CD4-positive, alpha-beta memory T cell (primary cell): ENCODE measurements at regions not wholly inside any gene's neighbourhood (a gene's known extent, or its start where the extent isn't known, plus 50 kb on each side); places are given as distances from the start of the nearest gene placed in this dataset.

Experiments
- CTCF ChIA-PET: fragments of 350-600 bp; sonication (Branson Sonifier 250); formaldehyde crosslinking; loops from one replicate; lab custom pipeline; 2021; ENCODE audit warnings: inconsistent platforms; ENCODE audit not compliant: partially characterized antibody; lab: Charles Lee
- POLR2A ChIA-PET: fragments of 350-600 bp; sonication (Branson Sonifier 250); formaldehyde crosslinking; loops from one replicate; lab custom pipeline; 2021; ENCODE audit not compliant: partially characterized antibody; lab: Charles Lee
- DNase-seq, 5 donors: peaks; one replicate each; pipeline versions ENCODE4 v3.0.0 to v3.0.0-alpha.2; 2020 to 2022; ENCODE audit warnings: mixed read lengths in 1 of 5
- H3K27ac ChIP-seq: one replicate; pipeline ENCODE4 v1.7.0; 2013; ENCODE audit warnings: low read depth, low read length
- H3K27me3 ChIP-seq: 2 replicates; pipeline ENCODE4 v1.7.0; 2013; ENCODE audit warnings: mild to moderate bottlenecking, low read length, moderate library complexity; ENCODE audit not compliant: insufficient read depth
- H3K36me3 ChIP-seq: 2 replicates; pipeline ENCODE4 v1.7.0; 2013; ENCODE audit warnings: mild to moderate bottlenecking, low read length, moderate library complexity; ENCODE audit not compliant: insufficient read depth
- H3K4me1 ChIP-seq: 2 replicates; pipeline ENCODE4 v1.7.0; 2013; ENCODE audit warnings: mild to moderate bottlenecking, low read length, moderate library complexity; ENCODE audit not compliant: insufficient read depth
- H3K4me3 ChIP-seq, 2 donors: one replicate each; pipeline ENCODE4 v1.7.0; 2013; ENCODE audit warnings: low read length in 2 of 2, mild to moderate bottlenecking in 1 of 2
- H3K9me3 ChIP-seq, 2 donors: one replicate each; pipeline ENCODE4 v1.7.0; 2013; ENCODE audit warnings: low read length in 2 of 2, control low read depth in 1 of 2; ENCODE audit not compliant: control insufficient read depth in 1 of 2
- H3K27ac Mint-ChIP-seq, 7 donors: one replicate each; pipeline ENCODE4 v1.8.0; 2020 to 2021; ENCODE audit warnings: mixed read lengths in 7 of 7, mild to moderate bottlenecking in 6 of 7, inconsistent platforms in 3 of 7, moderate library complexity in 3 of 7
- H3K27me3 Mint-ChIP-seq, 2 donors: one replicate each; pipeline ENCODE4 v1.8.0; 2020 to 2021; ENCODE audit warnings: mixed read lengths in 2 of 2
- H3K36me3 Mint-ChIP-seq, 2 donors: one replicate each; pipeline ENCODE4 v1.8.0; 2020 to 2021; ENCODE audit warnings: mixed read lengths in 2 of 2, inconsistent platforms in 1 of 2, mild to moderate bottlenecking in 1 of 2
- H3K4me1 Mint-ChIP-seq, 4 donors: one replicate each; pipeline ENCODE4 v1.8.0; 2020 to 2021; ENCODE audit warnings: mixed read lengths in 4 of 4, mild to moderate bottlenecking in 1 of 4
- H3K4me3 Mint-ChIP-seq, 8 donors: one replicate each; pipeline ENCODE4 v1.8.0; 2020 to 2021; ENCODE audit warnings: mixed read lengths in 8 of 8, mild to moderate bottlenecking in 7 of 8, moderate library complexity in 6 of 8, inconsistent platforms in 3 of 8
- H3K9me3 Mint-ChIP-seq, 8 donors: one replicate each; pipeline ENCODE4 v1.8.0; 2020 to 2021; ENCODE audit warnings: mixed read lengths in 8 of 8, mild to moderate bottlenecking in 5 of 8, inconsistent platforms in 3 of 8, moderate library complexity in 1 of 8
- intact Hi-C: fragments of 100-400 bp; cut with micrococcal nuclease; formaldehyde crosslinking; loops from one replicate; pipeline ENCODE4 v1.15.1; 2023

GRCh38 chr4:112853662-112854256 lies 195.7 kb upstream of the ANK2 start:
- no peak overlapping the region for H3K27ac ChIP-seq

GRCh38 chr4:112854420-112854819 lies 195.0 kb upstream of the ANK2 start:
- Mint-ChIP-seq H3K27ac (no peak overlapping the region), H3K27me3 (peaks cover 0 to 4% of the 10 kb centered on the region in 2 donors), H3K9me3 (peaks cover 0 to 3% (median 0%) of the 10 kb centered on the region in 8 donors), H3K36me3 (no peaks in the 10 kb centered on the region), H3K4me3 (no peak overlapping the region), H3K4me1 (no peaks in the 10 kb centered on the region)
- H3K4me3 ChIP-seq, result no peak overlapping the region
- ChIA-PET CTCF (no interaction called here), POLR2A (no interaction called here)
- H3K27ac ChIP-seq, result no peak overlapping the region
- no peaks in the 10 kb centered on the region for H3K9me3 ChIP-seq
- no peaks in the 10 kb centered on the region for H3K27me3 ChIP-seq
- no peak for DNase-seq
- no peaks in the 10 kb centered on the region for H3K36me3 ChIP-seq
- intact Hi-C loops, result no loop called here
- no peaks in the 10 kb centered on the region for H3K4me1 ChIP-seq

More at GRCh38 chr4:112853662-112854256, 195.7 kb upstream of the ANK2 start:
- Histone ChIP-seq H3K4me1 (no peaks in the 10 kb centered on the region), H3K4me3 (no peak overlapping the region), H3K9me3 (no peaks in the 10 kb centered on the region), H3K27me3 (no peaks in the 10 kb centered on the region), H3K36me3 (no peaks in the 10 kb centered on the region)
- Mint-ChIP-seq H3K36me3 (no peaks in the 10 kb centered on the region), H3K27me3 (peaks cover 0 to 4% of the 10 kb centered on the region in 2 donors), H3K4me3 (no peak overlapping the region), H3K27ac (no peak overlapping the region), H3K9me3 (peaks cover 0 to 3% (median 0%) of the 10 kb centered on the region in 8 donors), H3K4me1 (no peaks in the 10 kb centered on the region)
- CTCF ChIA-PET, result no interaction called here
- POLR2A ChIA-PET, result no interaction called here
- intact Hi-C loops, result no loop called here
- no peak for DNase-seq

GRCh38 chr4:112855058-112855457 lies 194.4 kb upstream of the ANK2 start:
- POLR2A ChIA-PET, result no interaction called here
- Mint-ChIP-seq H3K4me1 (no peaks in the 10 kb centered on the region), H3K4me3 (no peak overlapping the region), H3K36me3 (no peaks in the 10 kb centered on the region), H3K27me3 (peaks cover 1 to 7% of the 10 kb centered on the region in 2 donors), H3K27ac (no peak overlapping the region), H3K9me3 (peaks cover 0 to 3% (median 0%) of the 10 kb centered on the region in 8 donors)
- no peak for DNase-seq
- intact Hi-C loops, result no loop called here
- H3K9me3 ChIP-seq, result no peaks in the 10 kb centered on the region
- no peaks in the 10 kb centered on the region for H3K36me3 ChIP-seq
- H3K27ac ChIP-seq, result no peak overlapping the region
- H3K27me3 ChIP-seq, result no peaks in the 10 kb centered on the region
- H3K4me3 ChIP-seq, result no peak overlapping the region
- H3K4me1 ChIP-seq, result no peaks in the 10 kb centered on the region
- CTCF ChIA-PET, result no interaction called here

GRCh38 chr4:112857461-112857860 lies 192.0 kb upstream of the ANK2 start:
- H3K27me3 Mint-ChIP-seq, result peaks cover 1 to 7% of the 10 kb centered on the region in 2 donors
- H3K36me3 Mint-ChIP-seq, result no peaks in the 10 kb centered on the region
- no peak for DNase-seq
- intact Hi-C loops, result no loop called here
- Histone ChIP-seq H3K27me3 (no peaks in the 10 kb centered on the region), H3K4me1 (no peaks in the 10 kb centered on the region), H3K9me3 (no peaks in the 10 kb centered on the region), H3K4me3 (no peak overlapping the region), H3K27ac (no peak overlapping the region), H3K36me3 (no peaks in the 10 kb centered on the region)
- H3K4me3 Mint-ChIP-seq, result no peak overlapping the region
- CTCF ChIA-PET, result no interaction called here
- POLR2A ChIA-PET, result no interaction called here
- H3K9me3 Mint-ChIP-seq, result no peaks in the 10 kb centered on the region
- H3K27ac Mint-ChIP-seq, result no peak overlapping the region
- no peaks in the 10 kb centered on the region for H3K4me1 Mint-ChIP-seq

GRCh38 chr4:112858751-112859150 lies 190.7 kb upstream of the ANK2 start:
- Histone ChIP-seq H3K27ac (no peak overlapping the region), H3K4me1 (no peaks in the 10 kb centered on the region), H3K27me3 (no peaks in the 10 kb centered on the region), H3K9me3 (no peaks in the 10 kb centered on the region), H3K4me3 (no peak overlapping the region), H3K36me3 (no peaks in the 10 kb centered on the region)
- no peak for DNase-seq
- ChIA-PET POLR2A (no interaction called here), CTCF (no interaction called here)
- intact Hi-C loops, result no loop called here
- no peaks in the 10 kb centered on the region for H3K4me1 Mint-ChIP-seq
- H3K36me3 Mint-ChIP-seq, result no peaks in the 10 kb centered on the region
- no peaks in the 10 kb centered on the region for H3K9me3 Mint-ChIP-seq
- H3K4me3 Mint-ChIP-seq, result no peak overlapping the region
- peaks cover 1 to 7% of the 10 kb centered on the region in 2 donors for H3K27me3 Mint-ChIP-seq
- no peak overlapping the region for H3K27ac Mint-ChIP-seq

GRCh38 chr4:112859456-112860184 lies 189.8 kb upstream of the ANK2 start:
- CTCF ChIA-PET, result no interaction called here

GRCh38 chr4:112860830-112861690 lies 188.4 kb upstream of the ANK2 start:
- H3K9me3 Mint-ChIP-seq, result no peaks in the 10 kb centered on the region
- POLR2A ChIA-PET, result no interaction called here
- Histone ChIP-seq H3K9me3 (no peaks in the 10 kb centered on the region), H3K27ac (no peak overlapping the region), H3K4me3 (no peak overlapping the region), H3K4me1 (no peaks in the 10 kb centered on the region), H3K27me3 (no peaks in the 10 kb centered on the region), H3K36me3 (no peaks in the 10 kb centered on the region)
- no peaks in the 10 kb centered on the region for H3K36me3 Mint-ChIP-seq
- CTCF ChIA-PET, result no interaction called here
- no peak overlapping the region for H3K27ac Mint-ChIP-seq
- H3K4me1 Mint-ChIP-seq, result no peaks in the 10 kb centered on the region
- peaks cover 1 to 3% of the 10 kb centered on the region in 2 donors for H3K27me3 Mint-ChIP-seq
- intact Hi-C loops, result no loop called here
- DNase-seq, result no peak
- H3K4me3 Mint-ChIP-seq, result no peak overlapping the region

More at GRCh38 chr4:112859456-112860184, 189.8 kb upstream of the ANK2 start:
- Mint-ChIP-seq H3K4me1 (no peaks in the 10 kb centered on the region), H3K27me3 (peaks cover 1 to 3% of the 10 kb centered on the region in 2 donors), H3K9me3 (no peaks in the 10 kb centered on the region), H3K36me3 (no peaks in the 10 kb centered on the region), H3K27ac (no peak overlapping the region), H3K4me3 (no peak overlapping the region)
- no peak overlapping the region for H3K27ac ChIP-seq
- no peak for DNase-seq
- intact Hi-C loops, result no loop called here
- no peaks in the 10 kb centered on the region for H3K4me1 ChIP-seq
- H3K36me3 ChIP-seq, result no peaks in the 10 kb centered on the region
- POLR2A ChIA-PET, result no interaction called here
- no peaks in the 10 kb centered on the region for H3K27me3 ChIP-seq
- no peak overlapping the region for H3K4me3 ChIP-seq
- H3K9me3 ChIP-seq, result no peaks in the 10 kb centered on the region
